ENCODE measurements at regions not wholly inside any gene's neighbourhood (a gene's known extent, or its start where the extent isn't known, plus 50 kb on each side); places are given as distances from the start of the nearest gene placed in this dataset.

DNA sequence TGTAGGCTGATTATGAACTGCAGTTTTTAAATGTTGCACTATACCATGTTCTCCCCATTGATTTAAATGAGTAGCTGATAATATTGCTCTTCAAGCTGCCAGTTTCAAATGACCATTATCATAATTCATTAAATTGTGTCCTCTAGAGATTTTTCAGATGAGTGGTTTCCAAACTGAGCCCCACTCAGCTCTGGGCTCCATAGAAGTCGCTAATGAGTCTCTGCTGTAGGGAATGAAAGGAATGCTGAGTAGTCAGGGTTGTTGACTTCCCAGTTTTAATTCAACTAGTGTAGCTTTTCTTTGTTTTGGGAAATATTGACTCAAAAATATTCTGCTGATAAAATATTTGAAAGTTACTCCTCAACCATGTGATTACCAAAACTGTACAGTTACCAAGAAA, 1081.1 kb downstream of the ARAP2 start:
- no peak overlapping the region for H3K9ac ChIP-seq (ENCODE audit: low read length)
- H3K4me2 ChIP-seq (ENCODE audit: low read length) = no peak overlapping the region
- no peaks in the 10 kb centered on the region for H3K79me2 ChIP-seq (ENCODE audit: insufficient read depth, low read length)
- CTCF ChIA-PET = no interaction called here
- H3K4me1 ChIP-seq (ENCODE audit: control insufficient read depth in 1 of 2, insufficient read depth in 2 of 2, low read length in 2 of 2) = no peaks in the 10 kb centered on the region
- ATAC-seq = no peak
- no peaks in the 10 kb centered on the region for H4K20me1 ChIP-seq (ENCODE audit: insufficient read depth)
- BruUV-seq (replicated peaks) = no TSS peak
- TF ChIP-seq, protein P1, sequence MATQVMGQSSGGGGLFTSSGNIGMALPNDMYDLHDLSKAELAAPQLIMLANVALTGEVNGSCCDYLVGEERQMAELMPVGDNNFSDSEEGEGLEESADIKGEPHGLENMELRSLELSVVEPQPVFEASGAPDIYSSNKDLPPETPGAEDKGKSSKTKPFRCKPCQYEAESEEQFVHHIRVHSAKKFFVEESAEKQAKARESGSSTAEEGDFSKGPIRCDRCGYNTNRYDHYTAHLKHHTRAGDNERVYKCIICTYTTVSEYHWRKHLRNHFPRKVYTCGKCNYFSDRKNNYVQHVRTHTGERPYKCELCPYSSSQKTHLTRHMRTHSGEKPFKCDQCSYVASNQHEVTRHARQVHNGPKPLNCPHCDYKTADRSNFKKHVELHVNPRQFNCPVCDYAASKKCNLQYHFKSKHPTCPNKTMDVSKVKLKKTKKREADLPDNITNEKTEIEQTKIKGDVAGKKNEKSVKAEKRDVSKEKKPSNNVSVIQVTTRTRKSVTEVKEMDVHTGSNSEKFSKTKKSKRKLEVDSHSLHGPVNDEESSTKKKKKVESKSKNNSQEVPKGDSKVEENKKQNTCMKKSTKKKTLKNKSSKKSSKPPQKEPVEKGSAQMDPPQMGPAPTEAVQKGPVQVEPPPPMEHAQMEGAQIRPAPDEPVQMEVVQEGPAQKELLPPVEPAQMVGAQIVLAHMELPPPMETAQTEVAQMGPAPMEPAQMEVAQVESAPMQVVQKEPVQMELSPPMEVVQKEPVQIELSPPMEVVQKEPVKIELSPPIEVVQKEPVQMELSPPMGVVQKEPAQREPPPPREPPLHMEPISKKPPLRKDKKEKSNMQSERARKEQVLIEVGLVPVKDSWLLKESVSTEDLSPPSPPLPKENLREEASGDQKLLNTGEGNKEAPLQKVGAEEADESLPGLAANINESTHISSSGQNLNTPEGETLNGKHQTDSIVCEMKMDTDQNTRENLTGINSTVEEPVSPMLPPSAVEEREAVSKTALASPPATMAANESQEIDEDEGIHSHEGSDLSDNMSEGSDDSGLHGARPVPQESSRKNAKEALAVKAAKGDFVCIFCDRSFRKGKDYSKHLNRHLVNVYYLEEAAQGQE (IDR thresholded peaks at IDR 0.05; ENCODE audit: low read depth) = no peak
- TF ChIP-seq POLR2AphosphoS5 (IDR thresholded peaks at IDR 0.05; ENCODE audit: low read depth, low read length) = no peak
- TF ChIP-seq ELF1 (IDR thresholded peaks at IDR 0.05; ENCODE audit: borderline replicate concordance, low read depth) = no peak
- no peak for TF ChIP-seq CTCF (IDR thresholded peaks at IDR 0.05 in 2 of 3, conservative IDR thresholded peaks at IDR 0.05 in 1 of 3; ENCODE audit: borderline replicate concordance in 1 of 3, insufficient read depth in 1 of 3, low read depth in 2 of 3, low read length in 2 of 3)
- no peak for TF ChIP-seq POLR2A (IDR thresholded peaks at IDR 0.05; ENCODE audit: borderline replicate concordance, extremely low read depth, insufficient read depth, insufficient read length)
- TF ChIP-seq EZH2phosphoT487 (IDR thresholded peaks at IDR 0.05; ENCODE audit: borderline replicate concordance) = no peak
- TF ChIP-seq, protein P2, sequence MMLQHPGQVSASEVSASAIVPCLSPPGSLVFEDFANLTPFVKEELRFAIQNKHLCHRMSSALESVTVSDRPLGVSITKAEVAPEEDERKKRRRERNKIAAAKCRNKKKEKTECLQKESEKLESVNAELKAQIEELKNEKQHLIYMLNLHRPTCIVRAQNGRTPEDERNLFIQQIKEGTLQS (IDR thresholded peaks at IDR 0.05) = no peak
- H3K9me2 ChIP-seq (ENCODE audit: insufficient read depth) = no peaks in the 10 kb centered on the region
- no peaks in the 10 kb centered on the region for H3K27me3 ChIP-seq (ENCODE audit: insufficient read depth, low read length)
- no peaks in the 10 kb centered on the region for H3K9me3 ChIP-seq (ENCODE audit: control insufficient read depth in 1 of 2, insufficient read depth in 1 of 2, low read depth in 1 of 2, low read length in 2 of 2)
- no peak overlapping the region for H3K4me3 ChIP-seq (replicated peaks in 1 of 2; ENCODE audit: low read depth in 1 of 2, low read length in 2 of 2)
- RAD21 ChIA-PET (ENCODE audit: low non-redundant PET in 1 of 2, low total read pairs in 2 of 2, uncharacterized antibody in 2 of 2, unreplicated experiment in 2 of 2) = no interaction called here
- POLR2A ChIA-PET = no interaction called here
- H2AFZ ChIP-seq (ENCODE audit: low read depth, low read length, poor library complexity, severe bottlenecking) = no peak overlapping the region
- DNase-seq (ENCODE audit: low read depth, low spot score) = no peak
- intact Hi-C loops (cut with micrococcal nuclease) = no loop called here
- no peak overlapping the region for H3K27ac ChIP-seq (ENCODE audit: low read depth, low read length)
- no peaks in the 10 kb centered on the region for H3K36me3 ChIP-seq (ENCODE audit: control insufficient read depth in 1 of 2, insufficient read depth in 2 of 2, low read length in 2 of 2)

All from HCT116 (cell line).